T-helper 17 cell (primary cell): ENCODE measurements at regions not wholly inside any gene's neighbourhood (a gene's known extent, or its start where the extent isn't known, plus 50 kb on each side); places are given as distances from the start of the nearest gene placed in this dataset.
"Not testable (repeated sequence)": the region's sequence is repeated elsewhere in the genome, so short reads cannot be mapped to it uniquely, and the experiment has no call there.

Experiments
- ATAC-seq: fragments of 150-1000 bp; cut with Tn5 transposase; 2 replicates; pipeline ENCODE4 v1.10.0; 2021; ENCODE audit warnings: mild to moderate bottlenecking, moderate library complexity
- DNase-seq, 3 donors: peaks; one replicate each; pipeline versions ENCODE4 v3.0.0 to v3.0.0-alpha.2; 2020 to 2021
- H3K9me3 ChIP-seq: one replicate; pipeline ENCODE4 v1.7.0; 2013; ENCODE audit warnings: low read length, mild to moderate bottlenecking; ENCODE audit not compliant: control insufficient read depth, poor library complexity, severe bottlenecking
- H3K27ac Mint-ChIP-seq: one replicate; pipeline ENCODE4 v1.8.0; 2022; ENCODE audit warnings: mild to moderate bottlenecking, moderate library complexity, mixed read lengths
- H3K27me3 Mint-ChIP-seq: one replicate; pipeline ENCODE4 v1.8.0; 2022; ENCODE audit warnings: mixed read lengths
- H3K36me3 Mint-ChIP-seq: one replicate; pipeline ENCODE4 v1.8.0; 2022; ENCODE audit warnings: low read depth, mixed read lengths
- H3K4me1 Mint-ChIP-seq: one replicate; pipeline ENCODE4 v1.8.0; 2022; ENCODE audit warnings: mild to moderate bottlenecking, mixed read lengths
- H3K4me3 Mint-ChIP-seq: one replicate; pipeline ENCODE4 v1.8.0; 2022; ENCODE audit warnings: mild to moderate bottlenecking, moderate library complexity, mixed read lengths

GRCh38 chr9:113675475-113675941 is 200.6 kb upstream of the ZNF618 start:
- Mint-ChIP-seq H3K4me3 (no peak overlapping the region), H3K27me3 (peaks cover 77% of the 10 kb centered on the region), H3K4me1 (peaks cover 7% of the 10 kb centered on the region), H3K27ac (no peak overlapping the region), H3K36me3 (peaks cover 9% of the 10 kb centered on the region)
- no peak for ATAC-seq
- DNase-seq, result no peak
- H3K9me3 ChIP-seq, result no peaks in the 10 kb centered on the region

DNA sequence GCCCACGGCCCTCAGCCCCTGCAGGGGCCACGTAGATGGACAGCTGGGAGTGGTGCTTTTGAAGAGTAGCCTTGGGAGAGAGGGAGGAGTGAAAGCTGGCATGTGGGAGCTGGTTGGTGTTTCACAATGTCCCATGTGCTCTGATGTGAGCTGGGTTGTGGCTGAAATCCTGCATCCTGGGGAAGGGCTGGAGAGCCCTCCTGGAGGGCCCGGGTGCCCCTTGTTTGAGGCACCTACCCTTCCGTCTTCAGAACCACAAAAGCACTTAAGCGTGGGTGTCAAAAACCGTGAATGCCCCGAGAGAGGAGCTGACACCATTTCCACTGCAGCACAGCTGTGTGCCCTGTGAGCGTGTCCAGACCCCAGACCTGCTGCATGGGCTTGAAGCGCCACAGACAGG is 199.1 kb upstream of the ZNF618 start:
- Mint-ChIP-seq H3K27me3 (peaks cover 82% of the 10 kb centered on the region), H3K4me1 (peaks cover 6% of the 10 kb centered on the region)
- no peak for ATAC-seq

DNA sequence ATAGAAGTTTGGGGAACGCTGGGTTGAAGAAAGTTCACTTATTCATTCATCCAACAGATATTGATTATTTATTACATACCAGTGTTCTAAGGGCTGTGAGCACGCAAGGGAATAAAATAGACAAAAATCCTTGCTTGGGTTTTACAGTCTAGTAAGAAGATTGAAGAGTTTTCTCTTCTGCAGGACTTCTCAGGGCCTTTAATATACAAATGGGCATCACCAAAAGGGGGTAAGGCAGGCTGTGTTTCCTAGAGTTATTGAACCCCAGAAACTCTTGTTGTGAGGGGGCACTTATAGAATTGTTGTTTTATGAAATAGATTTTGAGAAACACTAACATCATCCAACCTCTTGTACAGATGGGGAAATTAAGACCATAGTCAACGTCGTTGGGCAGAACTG is 198.5 kb upstream of the ZNF618 start:
- peaks cover 9% of the 10 kb centered on the region for H3K36me3 Mint-ChIP-seq
- no peaks in the 10 kb centered on the region for H3K9me3 ChIP-seq
- ATAC-seq, result no peak
- DNase-seq, result no peak
- H3K4me3 Mint-ChIP-seq, result no peak overlapping the region
- peaks cover 84% of the 10 kb centered on the region for H3K27me3 Mint-ChIP-seq
- peaks cover 7% of the 10 kb centered on the region for H3K4me1 Mint-ChIP-seq
- no peak overlapping the region for H3K27ac Mint-ChIP-seq

More for the DNA sequence above, 199.1 kb upstream of the ZNF618 start:
- Mint-ChIP-seq H3K36me3 (peaks cover 9% of the 10 kb centered on the region), H3K4me3 (no peak overlapping the region), H3K27ac (no peak overlapping the region)
- no peaks in the 10 kb centered on the region for H3K9me3 ChIP-seq
- DNase-seq, result no peak

DNA sequence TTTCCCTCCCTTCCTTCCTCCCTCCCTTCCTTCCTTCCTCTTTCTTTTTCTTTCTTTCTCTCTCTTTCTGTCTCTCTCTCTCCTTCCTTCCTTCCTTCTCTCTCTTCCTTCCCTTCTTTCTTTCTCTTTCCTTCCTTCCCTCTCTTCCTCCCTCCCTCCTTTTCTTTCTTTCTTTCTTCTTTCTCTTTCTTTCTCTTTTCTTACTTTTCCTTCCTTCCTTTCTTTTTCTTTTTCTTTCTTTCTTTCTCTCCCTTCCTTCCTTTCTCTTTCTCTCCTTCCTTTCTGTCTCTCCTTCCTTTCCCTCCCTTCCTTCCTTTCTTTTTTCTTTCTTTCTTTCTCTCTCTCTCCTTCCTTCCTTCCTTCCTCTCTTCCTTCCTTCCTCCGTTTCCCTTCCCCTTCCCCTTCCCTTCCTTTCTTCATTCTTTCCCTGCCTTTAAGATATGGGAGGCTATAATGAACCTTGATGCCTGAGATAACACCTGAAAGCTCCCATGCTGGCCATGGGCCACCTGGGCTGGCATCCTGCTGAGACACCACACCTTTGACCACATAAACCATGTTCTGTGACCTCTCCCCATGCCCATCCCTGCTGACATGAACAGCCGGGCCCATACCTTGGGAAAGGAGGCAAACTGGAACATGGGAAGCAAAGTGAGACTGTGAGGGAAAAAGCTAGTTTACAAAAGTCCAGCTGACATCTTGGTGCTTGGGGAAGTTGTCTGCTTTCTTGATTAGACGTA is 197.8 kb upstream of the ZNF618 start:
- DNase-seq (no peak), ATAC-seq (no peak)
- no peaks in the 10 kb centered on the region for H3K9me3 ChIP-seq
- Mint-ChIP-seq H3K4me1 (peaks cover 7% of the 10 kb centered on the region), H3K27me3 (peaks cover 90% of the 10 kb centered on the region), H3K4me3 (no peak overlapping the region), H3K27ac (no peak overlapping the region), H3K36me3 (peaks cover 9% of the 10 kb centered on the region)

GRCh38 chr9:113678859-113679256 is 197.3 kb upstream of the ZNF618 start:
- no peak for ATAC-seq
- H3K4me1 Mint-ChIP-seq, result peaks cover 5% of the 10 kb centered on the region

GRCh38 chr9:113682297-113682771 is 193.8 kb upstream of the ZNF618 start:
- Mint-ChIP-seq H3K27me3 (peaks cover 87% of the 10 kb centered on the region), H3K4me1 (peaks cover 8% of the 10 kb centered on the region), H3K27ac (no peak overlapping the region), H3K4me3 (no peak overlapping the region), H3K36me3 (peaks cover 13% of the 10 kb centered on the region)
- no peaks in the 10 kb centered on the region for H3K9me3 ChIP-seq
- no peak for ATAC-seq
- peak in 1 of 3 donors; percentile 16 for DNase-seq

More at GRCh38 chr9:113678859-113679256, 197.3 kb upstream of the ZNF618 start:
- Mint-ChIP-seq H3K4me3 (no peak overlapping the region), H3K27me3 (peaks cover 90% of the 10 kb centered on the region), H3K36me3 (peaks cover 9% of the 10 kb centered on the region), H3K27ac (no peak overlapping the region)
- DNase-seq, result no peak
- no peaks in the 10 kb centered on the region for H3K9me3 ChIP-seq

GRCh38 chr9:113685636-113686035 is 190.5 kb upstream of the ZNF618 start:
- not testable (repeated sequence) for DNase-seq, ATAC-seq, H3K9me3 ChIP-seq, H3K36me3 Mint-ChIP-seq, H3K4me1 Mint-ChIP-seq, H3K27ac Mint-ChIP-seq, H3K4me3 Mint-ChIP-seq
- H3K27me3 Mint-ChIP-seq, result peaks cover 90% of the 10 kb centered on the region

- no peak for ATAC-seq
- no peaks in the 10 kb centered on the region for H3K9me3 ChIP-seq
- no peak for DNase-seq
- Mint-ChIP-seq H3K27me3 (peaks cover 90% of the 10 kb centered on the region), H3K4me1 (peaks cover 5% of the 10 kb centered on the region), H3K36me3 (peaks cover 9% of the 10 kb centered on the region), H3K4me3 (no peak overlapping the region), H3K27ac (peak overlapping the region; percentile 34)
These were observed 188.9 kb upstream of the ZNF618 start for GRCh38 chr9:113687107-113687679.

- Mint-ChIP-seq H3K36me3 (peaks cover 9% of the 10 kb centered on the region), H3K4me1 (peaks cover 5% of the 10 kb centered on the region), H3K27me3 (peaks cover 89% of the 10 kb centered on the region), H3K27ac (no peak overlapping the region), H3K4me3 (no peak overlapping the region)
- no peaks in the 10 kb centered on the region for H3K9me3 ChIP-seq
- ATAC-seq (no peak), DNase-seq (no peak)
These were observed 188.3 kb upstream of the ZNF618 start for GRCh38 chr9:113687680-113688371.

DNA sequence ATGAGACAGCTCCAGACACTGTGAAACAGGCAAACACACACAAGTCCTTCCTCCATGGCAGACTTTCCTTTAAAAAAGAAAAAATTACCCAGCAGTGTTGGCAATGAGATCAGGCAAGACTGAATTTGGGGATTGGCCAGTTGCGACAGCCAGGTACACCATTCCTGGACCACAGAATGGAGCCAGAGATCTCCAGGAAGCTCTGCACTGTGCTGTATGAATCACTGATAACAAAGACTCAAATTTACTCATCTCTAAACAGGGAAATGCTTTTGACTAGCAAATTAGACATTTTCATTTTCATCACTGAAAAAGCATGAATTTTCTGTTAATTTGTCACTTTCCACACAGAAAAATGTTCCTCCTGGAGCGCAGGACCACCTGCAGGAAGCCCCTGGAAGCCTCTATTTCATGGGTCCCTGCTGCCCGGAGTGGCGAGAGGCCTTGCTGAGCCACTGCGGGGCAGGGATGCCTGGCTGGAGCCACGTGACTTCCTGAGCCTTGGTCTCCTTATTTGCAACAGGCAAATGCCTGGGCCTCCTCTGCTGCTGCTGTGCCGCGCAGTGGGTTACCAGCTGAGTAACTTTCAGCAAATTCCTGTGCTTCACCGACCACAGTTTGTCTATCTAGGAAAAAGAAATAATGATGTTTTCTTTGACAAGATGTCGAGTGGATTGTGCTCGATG is 185.9 kb upstream of the ZNF618 start:
- ATAC-seq (no peak), DNase-seq (no peak)
- H3K4me3 Mint-ChIP-seq, result no peak overlapping the region
- H3K36me3 Mint-ChIP-seq, result peaks cover 4% of the 10 kb centered on the region
- H3K27me3 Mint-ChIP-seq, result peaks cover 75% of the 10 kb centered on the region
- H3K27ac Mint-ChIP-seq, result no peak overlapping the region
- H3K4me1 Mint-ChIP-seq, result peaks cover 13% of the 10 kb centered on the region
- no peaks in the 10 kb centered on the region for H3K9me3 ChIP-seq

GRCh38 chr9:113692256-113692655 is 183.9 kb upstream of the ZNF618 start:
- Mint-ChIP-seq H3K27ac (no peak overlapping the region), H3K36me3 (peaks cover 2% of the 10 kb centered on the region), H3K4me3 (no peak overlapping the region), H3K27me3 (peaks cover 57% of the 10 kb centered on the region), H3K4me1 (peaks cover 15% of the 10 kb centered on the region)
- H3K9me3 ChIP-seq, result no peaks in the 10 kb centered on the region
- ATAC-seq (no peak), DNase-seq (no peak)

GRCh38 chr9:113694912-113695311 is 181.2 kb upstream of the ZNF618 start:
- Mint-ChIP-seq H3K36me3 (peaks cover 4% of the 10 kb centered on the region), H3K27me3 (peaks cover 48% of the 10 kb centered on the region), H3K27ac (no peak overlapping the region)

DNA sequence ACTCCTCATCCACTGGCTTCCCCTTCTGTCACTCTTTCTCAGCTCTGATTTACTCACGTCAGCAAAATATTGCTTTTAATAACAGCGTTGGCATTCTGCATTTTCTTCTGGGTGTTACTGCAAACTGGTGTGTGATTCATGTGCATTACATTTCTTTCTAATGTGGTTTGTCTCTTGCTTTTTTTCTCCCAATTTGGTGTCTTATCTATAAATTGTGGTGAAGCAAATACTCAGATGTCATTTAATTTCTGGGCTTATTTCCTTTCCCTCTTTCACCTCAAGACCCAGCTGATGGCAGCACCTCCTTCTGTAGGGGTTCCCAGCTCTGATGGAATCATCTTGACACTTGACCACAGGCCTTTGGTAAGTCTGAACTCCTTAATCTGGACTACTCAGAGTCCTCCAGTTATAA is 180.7 kb upstream of the ZNF618 start:
- no peaks in the 10 kb centered on the region for H3K9me3 ChIP-seq
- Mint-ChIP-seq H3K27ac (no peak overlapping the region), H3K4me1 (peaks cover 13% of the 10 kb centered on the region), H3K4me3 (peak overlapping the region; percentile 71), H3K27me3 (peaks cover 48% of the 10 kb centered on the region), H3K36me3 (peaks cover 4% of the 10 kb centered on the region)
- ATAC-seq (peak; percentile 67), DNase-seq (no peak)

More at GRCh38 chr9:113694912-113695311, 181.2 kb upstream of the ZNF618 start:
- DNase-seq, result no peak
- peaks cover 13% of the 10 kb centered on the region for H3K4me1 Mint-ChIP-seq
- H3K9me3 ChIP-seq, result no peaks in the 10 kb centered on the region
- peak overlapping the region; percentile 71 for H3K4me3 Mint-ChIP-seq
- ATAC-seq, result no peak
